ENCODE measurements at regions not wholly inside any gene's neighbourhood (a gene's known extent, or its start where the extent isn't known, plus 50 kb on each side); places are given as distances from the start of the nearest gene placed in this dataset.

DNA sequence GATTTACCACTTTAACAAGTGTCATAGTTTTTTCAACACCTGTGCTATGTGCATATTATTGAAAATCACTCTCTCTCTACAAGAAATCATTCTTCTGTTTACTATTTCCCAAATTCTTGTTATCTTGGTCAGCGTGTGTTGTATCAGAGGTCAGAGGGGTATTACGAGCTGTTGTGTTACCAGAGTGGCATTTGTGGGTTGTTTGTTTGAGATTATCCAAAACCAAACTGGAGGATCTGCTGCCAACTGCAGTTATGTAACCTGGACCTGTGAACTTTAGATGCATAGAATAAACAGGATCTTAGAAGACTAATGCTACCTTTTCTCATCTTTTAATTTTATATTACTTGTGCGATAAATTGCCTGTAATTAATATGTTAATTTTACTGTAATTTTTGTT is 1751.4 kb upstream of the SPRY2 start:
- H3K27me3 Mint-ChIP-seq, result no peaks in the 10 kb centered on the region
- CTCF ChIA-PET, result no interaction called here
- DNase-seq (no peak), ATAC-seq (ENCODE audit: low read depth) (no peak)
- no peaks in the 10 kb centered on the region for H3K36me3 Mint-ChIP-seq (ENCODE audit: low read depth)
- TF ChIP-seq, protein P1, sequence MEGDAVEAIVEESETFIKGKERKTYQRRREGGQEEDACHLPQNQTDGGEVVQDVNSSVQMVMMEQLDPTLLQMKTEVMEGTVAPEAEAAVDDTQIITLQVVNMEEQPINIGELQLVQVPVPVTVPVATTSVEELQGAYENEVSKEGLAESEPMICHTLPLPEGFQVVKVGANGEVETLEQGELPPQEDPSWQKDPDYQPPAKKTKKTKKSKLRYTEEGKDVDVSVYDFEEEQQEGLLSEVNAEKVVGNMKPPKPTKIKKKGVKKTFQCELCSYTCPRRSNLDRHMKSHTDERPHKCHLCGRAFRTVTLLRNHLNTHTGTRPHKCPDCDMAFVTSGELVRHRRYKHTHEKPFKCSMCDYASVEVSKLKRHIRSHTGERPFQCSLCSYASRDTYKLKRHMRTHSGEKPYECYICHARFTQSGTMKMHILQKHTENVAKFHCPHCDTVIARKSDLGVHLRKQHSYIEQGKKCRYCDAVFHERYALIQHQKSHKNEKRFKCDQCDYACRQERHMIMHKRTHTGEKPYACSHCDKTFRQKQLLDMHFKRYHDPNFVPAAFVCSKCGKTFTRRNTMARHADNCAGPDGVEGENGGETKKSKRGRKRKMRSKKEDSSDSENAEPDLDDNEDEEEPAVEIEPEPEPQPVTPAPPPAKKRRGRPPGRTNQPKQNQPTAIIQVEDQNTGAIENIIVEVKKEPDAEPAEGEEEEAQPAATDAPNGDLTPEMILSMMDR (IDR thresholded peaks at IDR 0.05), result no peak
- no peaks in the 10 kb centered on the region for H3K4me1 Mint-ChIP-seq
- no peak overlapping the region for H3K27ac Mint-ChIP-seq
- no peak overlapping the region for H3K4me3 Mint-ChIP-seq
- intact Hi-C loops (cut with micrococcal nuclease), result no loop called here
- POLR2A ChIA-PET, result no interaction called here
- peaks cover 11% of the 10 kb centered on the region for H3K9me3 Mint-ChIP-seq

DNA sequence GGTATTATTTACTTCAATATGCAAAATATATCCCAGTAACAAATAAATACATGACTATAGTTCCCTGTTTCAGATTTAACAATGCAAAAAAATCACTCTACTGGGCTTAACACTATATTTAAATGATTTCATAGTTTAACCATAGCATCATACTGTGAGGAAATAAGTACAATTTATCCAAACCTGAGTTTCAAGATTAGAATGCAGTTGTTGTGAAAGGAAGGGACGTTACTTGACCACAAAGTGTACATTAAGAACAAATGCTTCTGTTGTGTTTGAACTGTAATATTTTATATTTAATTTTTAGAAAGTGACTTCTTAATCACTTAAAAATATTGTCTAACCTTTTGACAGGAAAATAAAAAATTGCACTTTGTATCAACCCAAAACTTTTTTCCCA is 1747.9 kb upstream of the SPRY2 start:
- no peaks in the 10 kb centered on the region for H3K36me3 Mint-ChIP-seq (ENCODE audit: low read depth)
- no peak overlapping the region for H3K4me3 Mint-ChIP-seq
- no peaks in the 10 kb centered on the region for H3K4me1 Mint-ChIP-seq
- intact Hi-C loops (cut with micrococcal nuclease), result no loop called here
- TF ChIP-seq, protein P1 (IDR thresholded peaks at IDR 0.05), result no peak
- H3K27ac Mint-ChIP-seq, result no peak overlapping the region
- ChIA-PET CTCF (no interaction called here), POLR2A (no interaction called here)
- no peaks in the 10 kb centered on the region for H3K27me3 Mint-ChIP-seq
- DNase-seq (no peak), ATAC-seq (ENCODE audit: low read depth) (no peak)
- peaks cover 1% of the 10 kb centered on the region for H3K9me3 Mint-ChIP-seq

DNA sequence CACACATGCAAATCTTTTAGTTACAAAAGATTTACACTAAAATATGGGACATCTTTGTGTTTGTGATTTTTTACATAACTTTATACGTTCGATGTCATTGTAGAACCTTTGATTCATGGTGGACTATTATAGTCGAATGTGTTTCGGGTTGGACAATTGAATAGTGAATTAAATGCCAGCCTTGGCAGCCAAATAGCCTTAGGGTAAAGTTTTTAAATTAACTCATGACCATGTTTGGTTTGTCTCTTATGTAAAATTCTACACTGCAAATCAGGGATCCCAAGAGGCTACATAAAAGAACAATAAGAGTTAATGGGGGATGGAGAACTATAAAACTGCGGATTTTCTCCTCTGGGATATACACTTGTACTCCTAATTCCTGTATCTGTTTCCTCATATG is 1735.6 kb upstream of the SPRY2 start:
- no peak overlapping the region for H3K4me3 Mint-ChIP-seq
- ATAC-seq (ENCODE audit: low read depth), result no peak

DNA sequence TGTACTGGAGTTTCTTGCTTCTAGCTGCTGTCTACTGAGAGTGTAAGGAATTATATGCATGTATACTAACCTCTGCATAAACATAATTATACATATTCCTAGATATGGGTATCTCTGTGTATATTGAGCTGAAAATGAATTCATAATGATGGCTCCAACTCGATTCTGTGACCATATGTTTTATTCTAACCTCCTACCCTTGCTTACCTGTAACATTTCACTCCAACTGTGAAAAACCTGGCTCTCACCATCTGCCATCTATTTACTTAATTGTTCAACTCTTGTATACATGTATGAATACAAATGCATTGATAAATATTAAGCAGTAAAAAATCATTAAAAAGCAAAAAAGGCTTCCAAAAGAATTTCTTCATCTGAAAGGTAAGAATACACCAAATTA is 1729.5 kb upstream of the SPRY2 start:
- Mint-ChIP-seq H3K36me3 (ENCODE audit: low read depth) (no peaks in the 10 kb centered on the region), H3K4me3 (no peak overlapping the region), H3K9me3 (peaks cover 17% of the 10 kb centered on the region), H3K27me3 (no peaks in the 10 kb centered on the region), H3K27ac (no peak overlapping the region), H3K4me1 (no peaks in the 10 kb centered on the region)
- no peak for ATAC-seq (ENCODE audit: low read depth)
- intact Hi-C loops (cut with micrococcal nuclease), result no loop called here
- TF ChIP-seq, protein P1 (IDR thresholded peaks at IDR 0.05), result no peak
- no peak for DNase-seq
- ChIA-PET POLR2A (no interaction called here), CTCF (no interaction called here)

More for the DNA sequence above, 1735.6 kb upstream of the SPRY2 start:
- Mint-ChIP-seq H3K27me3 (no peaks in the 10 kb centered on the region), H3K9me3 (peaks cover 3% of the 10 kb centered on the region), H3K4me1 (no peaks in the 10 kb centered on the region), H3K27ac (no peak overlapping the region), H3K36me3 (ENCODE audit: low read depth) (no peaks in the 10 kb centered on the region)
- no peak for DNase-seq
- ChIA-PET POLR2A (no interaction called here), CTCF (no interaction called here)
- intact Hi-C loops (cut with micrococcal nuclease), result no loop called here
- TF ChIP-seq, protein P1 (IDR thresholded peaks at IDR 0.05), result no peak

DNA sequence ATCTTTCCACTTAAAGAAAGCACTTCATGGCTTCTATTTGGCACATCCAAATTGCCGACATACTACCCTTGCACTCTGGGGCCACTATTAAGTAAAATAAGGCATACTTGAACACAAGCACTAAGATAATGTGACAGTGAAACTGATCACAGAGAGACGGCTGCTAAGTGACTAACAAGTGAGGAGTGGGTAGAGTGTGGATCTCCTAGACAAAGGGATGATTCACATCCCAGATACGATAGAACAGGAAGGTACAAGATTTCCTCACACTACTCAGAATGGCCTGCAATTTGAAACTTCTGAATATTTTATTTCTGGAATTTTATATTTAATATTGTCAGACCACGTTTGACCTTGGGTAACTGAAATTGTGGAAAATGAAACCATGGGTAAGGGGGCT is 1721.8 kb upstream of the SPRY2 start:
- POLR2A ChIA-PET, result no interaction called here
- Mint-ChIP-seq H3K9me3 (peaks cover 14% of the 10 kb centered on the region), H3K4me3 (no peak overlapping the region), H3K4me1 (no peaks in the 10 kb centered on the region), H3K27ac (no peak overlapping the region), H3K36me3 (ENCODE audit: low read depth) (no peaks in the 10 kb centered on the region), H3K27me3 (no peaks in the 10 kb centered on the region)
- TF ChIP-seq, protein P1 (IDR thresholded peaks at IDR 0.05), result no peak
- CTCF ChIA-PET, result no interaction called here
- intact Hi-C loops (cut with micrococcal nuclease), result no loop called here
- DNase-seq (no peak), ATAC-seq (ENCODE audit: low read depth) (no peak)
